GM12874 (cell line): ENCODE measurements at regions not wholly inside any gene's neighbourhood (a gene's known extent, or its start where the extent isn't known, plus 50 kb on each side); places are given as distances from the start of the nearest gene placed in this dataset.

Experiments
- CTCF ChIP-seq: IDR thresholded peaks from 2 replicates; pipeline ENCODE4 v1.5.1; 2011; ENCODE audit warnings: low read depth, mild to moderate bottlenecking, control low read depth, low read length, moderate library complexity; ENCODE audit not compliant: insufficient read depth

- TF ChIP-seq CTCF, result no peak
These were observed 113.6 kb upstream of the TSLP start for GRCh38 chr5:110957934-110958333.

- TF ChIP-seq CTCF, result no peak
These were observed 108.0 kb upstream of the TSLP start for GRCh38 chr5:110963495-110963894.

GRCh38 chr5:110965773-110966581 is 105.5 kb upstream of the TSLP start:
- no peak for TF ChIP-seq CTCF

GRCh38 chr5:110968246-110969005 is 103.1 kb upstream of the TSLP start:
- TF ChIP-seq CTCF, result no peak

GRCh38 chr5:110969502-110969901 is 102.0 kb upstream of the TSLP start:
- TF ChIP-seq CTCF, result no peak

- TF ChIP-seq CTCF, result no peak
These were observed 98.0 kb upstream of the TSLP start for GRCh38 chr5:110973510-110973909.

GRCh38 chr5:110977915-110978314 is 93.6 kb upstream of the TSLP start:
- TF ChIP-seq CTCF, result no peak
